Stimulated activated CD4-positive, alpha-beta T cell treated with anti-CD3 and anti-CD28 coated beads, Interleukin-15, amount 100 ng/mL, for 48 hours (primary cell): ENCODE measurements at regions not wholly inside any gene's neighbourhood (a gene's known extent, or its start where the extent isn't known, plus 50 kb on each side); places are given as distances from the start of the nearest gene placed in this dataset.
"Not testable (repeated sequence)": the region's sequence is repeated elsewhere in the genome, so short reads cannot be mapped to it uniquely, and the experiment has no call there.

Source experiments
- DNase-seq, 2 donors: peaks; one replicate each; pipeline ENCODE4 v3.0.0-alpha.2; 2020; ENCODE audit warnings: low read depth in 2 of 2

GRCh38 chr6:119880840-119881239, 531.3 kb upstream of the MAN1A1 start:
- no peak for DNase-seq

- no peak for DNase-seq
Measured at GRCh38 chr6:119879731-119880130, 530.2 kb upstream of the MAN1A1 start.

GRCh38 chr6:119874381-119874780, 524.8 kb upstream of the MAN1A1 start:
- no peak for DNase-seq

- no peak for DNase-seq
Measured at GRCh38 chr6:119873107-119873506, 523.5 kb upstream of the MAN1A1 start.

GRCh38 chr6:119871520-119871919, 522.0 kb upstream of the MAN1A1 start:
- no peak for DNase-seq

- no peak for DNase-seq
Measured at GRCh38 chr6:119865466-119866350, 516.1 kb upstream of the MAN1A1 start.

GRCh38 chr6:119862719-119863118, 513.2 kb upstream of the MAN1A1 start:
- no peak for DNase-seq

- DNase-seq: no peak
Measured at GRCh38 chr6:119858901-119859300, 509.3 kb upstream of the MAN1A1 start.

GRCh38 chr6:119856136-119856535, 506.6 kb upstream of the MAN1A1 start:
- peak in 1 of 2 donors; percentile 4 for DNase-seq

GRCh38 chr6:119848696-119849095, 499.1 kb upstream of the MAN1A1 start:
- no peak for DNase-seq

GRCh38 chr6:119845161-119845560, 495.6 kb upstream of the MAN1A1 start:
- DNase-seq: no peak

- no peak for DNase-seq
Measured at GRCh38 chr6:119844387-119844786, 494.8 kb upstream of the MAN1A1 start.

GRCh38 chr6:119842191-119842590, 492.6 kb upstream of the MAN1A1 start:
- no peak for DNase-seq

GRCh38 chr6:119838043-119838442, 488.5 kb upstream of the MAN1A1 start:
- DNase-seq: no peak

- DNase-seq: no peak
Measured at GRCh38 chr6:119834418-119834817, 484.9 kb upstream of the MAN1A1 start.

GRCh38 chr6:119832411-119832810, 482.9 kb upstream of the MAN1A1 start:
- no peak for DNase-seq

- no peak for DNase-seq
Measured at GRCh38 chr6:119830494-119831295, 481.1 kb upstream of the MAN1A1 start.

- no peak for DNase-seq
Measured at GRCh38 chr6:119830069-119830468, 480.5 kb upstream of the MAN1A1 start.

- not testable (repeated sequence) for DNase-seq
Measured at GRCh38 chr6:119829499-119829898, 479.9 kb upstream of the MAN1A1 start.

GRCh38 chr6:119829006-119829405, 479.4 kb upstream of the MAN1A1 start:
- no peak for DNase-seq

GRCh38 chr6:119821380-119821779, 471.8 kb upstream of the MAN1A1 start:
- DNase-seq: no peak

- no peak for DNase-seq
Measured at GRCh38 chr6:119818876-119819275, 469.3 kb upstream of the MAN1A1 start.
